Caco-2 (cell line): ENCODE measurements at regions not wholly inside any gene's neighbourhood (a gene's known extent, or its start where the extent isn't known, plus 50 kb on each side); places are given as distances from the start of the nearest gene placed in this dataset.

Experiments
- BruUV-seq: library from RNA; stranded (reverse); fragments of 400-500 nt; replicated peaks from 2 replicates; lab custom pipeline; 2021; lab: Mats Ljungman, UMichigan
- CTCF ChIA-PET: fragments of 300-600 bp; sonication (Branson Sonifier 250); formaldehyde crosslinking; loops from one replicate; lab custom pipeline; 2022; ENCODE audit warnings: antibody characterized with exemption; lab: Charles Lee
- POLR2A ChIA-PET: fragments of 300-600 bp; sonication (Branson Sonifier 250); formaldehyde crosslinking; loops from one replicate; lab custom pipeline; 2022; ENCODE audit warnings: antibody characterized with exemption; lab: Charles Lee
- DNase-seq, 2 experiments: peaks; one replicate each; pipeline versions ENCODE4 v3.0.0 to v3.0.0-alpha.2; 2020 to 2022
- H3K27me3 ChIP-seq: replicated peaks from 2 replicates; pipeline ENCODE4 v1.6.0; 2011; ENCODE audit warnings: low read length; ENCODE audit not compliant: control insufficient read depth, insufficient read depth
- H3K36me3 ChIP-seq: 2 replicates; pipeline ENCODE4 v1.5.1; 2011; ENCODE audit warnings: low read length; ENCODE audit not compliant: control insufficient read depth, insufficient read depth
- H3K4me1 ChIP-seq: fragments of 250-450 bp; sonication (Bioruptor Pico); 2 replicates; pipeline ENCODE4 v1.5.1; 2020; ENCODE audit warnings: mild to moderate bottlenecking
- H3K4me3 ChIP-seq: 2 replicates; pipeline ENCODE4 v1.5.1; 2011; ENCODE audit warnings: low read depth, mild to moderate bottlenecking, control low read depth, low read length
- H3K9me3 ChIP-seq: fragments of 250-450 bp; sonication (Bioruptor Pico); 2 replicates; pipeline ENCODE4 v1.5.1; 2020; ENCODE audit warnings: mild to moderate bottlenecking, moderate library complexity
- H3K27ac Mint-ChIP-seq: one replicate; pipeline ENCODE4 v1.8.0; 2022; ENCODE audit warnings: mixed read lengths; ENCODE audit not compliant: unreplicated experiment
- H3K27me3 Mint-ChIP-seq: one replicate; pipeline ENCODE4 v1.8.0; 2022; ENCODE audit warnings: mixed read lengths; ENCODE audit not compliant: insufficient read depth, unreplicated experiment
- H3K36me3 Mint-ChIP-seq: one replicate; pipeline ENCODE4 v1.8.0; 2022; ENCODE audit warnings: mild to moderate bottlenecking, mixed read lengths; ENCODE audit not compliant: insufficient read depth, unreplicated experiment
- H3K4me1 Mint-ChIP-seq: one replicate; pipeline ENCODE4 v1.8.0; 2022; ENCODE audit warnings: low read depth, mixed read lengths; ENCODE audit not compliant: unreplicated experiment
- H3K4me3 Mint-ChIP-seq: one replicate; pipeline ENCODE4 v1.8.0; 2022; ENCODE audit warnings: mild to moderate bottlenecking, moderate library complexity, mixed read lengths; ENCODE audit not compliant: unreplicated experiment
- H3K9me3 Mint-ChIP-seq: one replicate; pipeline ENCODE4 v1.8.0; 2022; ENCODE audit warnings: mixed read lengths; ENCODE audit not compliant: unreplicated experiment
- CTCF ChIP-seq, 2 experiments: fragments of 200-600 bp in 1 of 2; IDR thresholded peaks; 1 replicate in 1 of 2; 2 replicates in 1 of 2; pipeline versions ENCODE4 v1.5.1 to v1.8.0; 2011 to 2022; ENCODE audit warnings: antibody characterized with exemption in 1 of 2, control low read depth in 1 of 2, inconsistent platforms in 1 of 2, low read depth in 1 of 2, low read length in 1 of 2, mild to moderate bottlenecking in 1 of 2, moderate library complexity in 1 of 2; ENCODE audit not compliant: insufficient read depth in 1 of 2, severe bottlenecking in 1 of 2, unreplicated experiment in 1 of 2
- intact Hi-C: fragments of 100-400 bp; cut with micrococcal nuclease; formaldehyde crosslinking; loops from one replicate; pipeline ENCODE4 v1.10.0; 2022; ENCODE audit not compliant: unreplicated experiment

GRCh38 chr21:23660560-23660959 lies 1946.7 kb downstream of the MRPL39 start:
- Mint-ChIP-seq H3K27me3 (peaks cover 2% of the 10 kb centered on the region), H3K27ac (no peak overlapping the region), H3K9me3 (no peaks in the 10 kb centered on the region), H3K4me3 (no peak overlapping the region), H3K4me1 (no peaks in the 10 kb centered on the region), H3K36me3 (no peaks in the 10 kb centered on the region)
- ChIA-PET CTCF (no interaction called here), POLR2A (no interaction called here)
- H3K9me3 ChIP-seq, result no peaks in the 10 kb centered on the region
- no peak for DNase-seq
- BruUV-seq, result no TSS peak
- no peaks in the 10 kb centered on the region for H3K4me1 ChIP-seq
- H3K27me3 ChIP-seq, result no peaks in the 10 kb centered on the region
- no peak overlapping the region for H3K4me3 ChIP-seq
- no peaks in the 10 kb centered on the region for H3K36me3 ChIP-seq
- intact Hi-C loops, result no loop called here
- no peak for TF ChIP-seq CTCF (IDR thresholded peaks at IDR 0.05; ENCODE audit: insufficient read depth in 1 of 2, low read depth in 1 of 2, low read length in 1 of 2, severe bottlenecking in 1 of 2, unreplicated experiment in 1 of 2)

- no peaks in the 10 kb centered on the region for H3K27me3 ChIP-seq
- intact Hi-C loops, result no loop called here
- Mint-ChIP-seq H3K27ac (no peak overlapping the region), H3K4me3 (no peak overlapping the region), H3K27me3 (no peaks in the 10 kb centered on the region), H3K36me3 (no peaks in the 10 kb centered on the region), H3K4me1 (no peaks in the 10 kb centered on the region), H3K9me3 (no peaks in the 10 kb centered on the region)
- H3K4me3 ChIP-seq, result no peak overlapping the region
- DNase-seq, result no peak
- no peak for TF ChIP-seq CTCF (IDR thresholded peaks at IDR 0.05; ENCODE audit: insufficient read depth in 1 of 2, low read depth in 1 of 2, low read length in 1 of 2, severe bottlenecking in 1 of 2, unreplicated experiment in 1 of 2)
- BruUV-seq, result no TSS peak
- H3K4me1 ChIP-seq, result no peaks in the 10 kb centered on the region
- no peaks in the 10 kb centered on the region for H3K9me3 ChIP-seq
- POLR2A ChIA-PET, result interaction anchor here (0.6 kb wide), 1 partner anchor 195 kb away, joined by 3 read pairs; no protein-coding TSS in a partner anchor
- no peaks in the 10 kb centered on the region for H3K36me3 ChIP-seq
- CTCF ChIA-PET, result no interaction called here
Observed at GRCh38 chr21:23644768-23645167, 1962.5 kb downstream of the MRPL39 start.

GRCh38 chr21:23639721-23640120 lies 1967.6 kb downstream of the MRPL39 start:
- BruUV-seq, result no TSS peak
- Mint-ChIP-seq H3K9me3 (no peaks in the 10 kb centered on the region), H3K4me1 (no peaks in the 10 kb centered on the region), H3K27ac (no peak overlapping the region), H3K27me3 (no peaks in the 10 kb centered on the region), H3K4me3 (no peak overlapping the region), H3K36me3 (no peaks in the 10 kb centered on the region)
- H3K27me3 ChIP-seq, result no peaks in the 10 kb centered on the region
- no peaks in the 10 kb centered on the region for H3K9me3 ChIP-seq
- no peaks in the 10 kb centered on the region for H3K4me1 ChIP-seq
- no peak for TF ChIP-seq CTCF (IDR thresholded peaks at IDR 0.05; ENCODE audit: insufficient read depth in 1 of 2, low read depth in 1 of 2, low read length in 1 of 2, severe bottlenecking in 1 of 2, unreplicated experiment in 1 of 2)
- no peaks in the 10 kb centered on the region for H3K36me3 ChIP-seq
- no peak for DNase-seq
- intact Hi-C loops, result no loop called here
- ChIA-PET CTCF (no interaction called here), POLR2A (no interaction called here)
- H3K4me3 ChIP-seq, result no peak overlapping the region
